SK-N-SH (cell line): ENCODE measurements at regions not wholly inside any gene's neighbourhood (a gene's known extent, or its start where the extent isn't known, plus 50 kb on each side); places are given as distances from the start of the nearest gene placed in this dataset.

Source experiments
- CTCF ChIA-PET: fragments of 300-600, 350-600 bp; formaldehyde crosslinking; extraction: SDS; loops from one replicate; lab custom pipeline; 2021; lab: Yijun Ruan, JAX
- POLR2A ChIA-PET: fragments of 350-600 bp; sonication (Branson Sonifier 250); formaldehyde crosslinking; extraction: SDS; loops from one replicate; lab custom pipeline; 2020; ENCODE audit warnings: antibody characterized with exemption, inconsistent platforms; lab: Yijun Ruan, JAX
- DNase-seq: peaks from one replicate; pipeline ENCODE4 v3.0.0; 2012
- H2AFZ ChIP-seq: fragments of 200-600 bp; sonication (generic); 2 replicates; pipeline ENCODE4 v1.8.1; 2016; ENCODE audit warnings: antibody characterized with exemption, mild to moderate bottlenecking, low read depth
- H3F3A ChIP-seq: fragments of 200-600 bp; sonication (generic); replicated peaks from 2 replicates; pipeline ENCODE3; 2016; ENCODE audit warnings: antibody characterized with exemption, mild to moderate bottlenecking; ENCODE audit not compliant: insufficient read depth
- H3K27ac ChIP-seq, 2 experiments: fragments of 200-500 bp in 1 of 2; fragments of 200-600 bp in 1 of 2; sonication (Bioruptor generic) in 1 of 2; sonication (generic), shearing (Covaris generic) in 1 of 2; 2 replicates each; pipeline versions ENCODE4 v1.5.1 to v1.6.1; 2014 to 2016; ENCODE audit warnings: low read depth in 2 of 2, inconsistent platforms in 1 of 2, low read length in 1 of 2, mild to moderate bottlenecking in 1 of 2, mixed read lengths in 1 of 2
- H3K27me3 ChIP-seq: fragments of 200-600 bp; sonication (generic), shearing (Covaris generic); 2 replicates; pipeline ENCODE4 v1.6.1; 2016; ENCODE audit warnings: mixed run types; ENCODE audit not compliant: insufficient read depth
- H3K36me3 ChIP-seq, 2 experiments: fragments of 200-500 bp in 1 of 2; fragments of 200-600 bp in 1 of 2; sonication (Bioruptor generic) in 1 of 2; sonication (generic) in 1 of 2; replicated peaks in 1 of 2; 2 replicates each; pipeline versions ENCODE3 to v1.5.1; 2014 to 2016; ENCODE audit warnings: low read length in 1 of 2, mild to moderate bottlenecking in 1 of 2; ENCODE audit not compliant: insufficient read depth in 2 of 2, control insufficient read depth in 1 of 2
- H3K4me1 ChIP-seq, 2 experiments: fragments of 200-500 bp in 1 of 2; fragments of 200-600 bp in 1 of 2; sonication (Bioruptor generic) in 1 of 2; sonication (generic), shearing (Covaris generic) in 1 of 2; 2 replicates each; pipeline versions ENCODE4 v1.5.1 to v1.6.1; 2014 to 2016; ENCODE audit warnings: low read depth in 1 of 2, low read length in 1 of 2, mixed run types in 1 of 2; ENCODE audit not compliant: insufficient read depth in 2 of 2, control insufficient read depth in 1 of 2
- H3K4me2 ChIP-seq: fragments of 200-600 bp; sonication (generic), shearing (Covaris generic); 2 replicates; pipeline ENCODE4 v1.6.1; 2017; ENCODE audit warnings: mixed run types
- H3K4me3 ChIP-seq, 2 experiments: fragments of 200-500 bp in 1 of 2; fragments of 200-600 bp in 1 of 2; sonication (Bioruptor generic) in 1 of 2; sonication (generic), shearing (Covaris generic) in 1 of 2; 2 replicates each; pipeline versions ENCODE4 v1.5.1 to v1.8.1; 2014 to 2016; ENCODE audit warnings: low read depth in 2 of 2, inconsistent platforms in 1 of 2, low read length in 1 of 2, mild to moderate bottlenecking in 1 of 2, mixed read lengths in 1 of 2, moderate library complexity in 1 of 2
- H3K79me2 ChIP-seq: fragments of 200-600 bp; sonication (generic); 2 replicates; pipeline ENCODE4 v1.8.1; 2017; ENCODE audit warnings: mild to moderate bottlenecking; ENCODE audit not compliant: insufficient read depth
- H3K9ac ChIP-seq: fragments of 200-600 bp; sonication (generic); 2 replicates; pipeline ENCODE4 v1.6.1; 2017; ENCODE audit warnings: mixed run types
- H3K9me2 ChIP-seq: fragments of 200-600 bp; sonication (generic); 2 replicates; pipeline ENCODE4 v1.6.1; 2017; ENCODE audit warnings: mixed run types
- H3K9me3 ChIP-seq: fragments of 200-600 bp; sonication (generic); 2 replicates; pipeline ENCODE4 v1.6.1; 2017; ENCODE audit warnings: mixed run types, mild to moderate bottlenecking, moderate library complexity
- H4K20me1 ChIP-seq: fragments of 200-600 bp; sonication (generic); 2 replicates; pipeline ENCODE4 v1.6.1; 2017; ENCODE audit warnings: mild to moderate bottlenecking, mixed run types; ENCODE audit not compliant: insufficient read depth
- CHD2 ChIP-seq: fragments of 150-350 bp; IDR thresholded peaks from 2 replicates; pipeline ENCODE4 v1.6.1; 2018; ENCODE audit warnings: low read length; ENCODE audit not compliant: partially characterized antibody
- ELF1 ChIP-seq: IDR thresholded peaks from 2 replicates; pipeline ENCODE4 v1.4.0; 2012
- FOSL2 ChIP-seq: IDR thresholded peaks from 2 replicates; pipeline ENCODE4 v1.4.0; 2012; ENCODE audit warnings: low read depth, mild to moderate bottlenecking, moderate library complexity, borderline replicate concordance
- FOXJ3 ChIP-seq: sonication (generic); formaldehyde crosslinking; IDR thresholded peaks from 2 replicates; pipeline ENCODE4 v1.5.1; 2020; ENCODE audit warnings: mild to moderate bottlenecking, missing genetic modification reagents
- FOXM1 ChIP-seq: IDR thresholded peaks from 2 replicates; pipeline ENCODE4 v1.4.0; 2012; ENCODE audit warnings: low read depth, mild to moderate bottlenecking
- GABPA ChIP-seq: IDR thresholded peaks from 2 replicates; pipeline ENCODE4 v1.4.0; 2012; ENCODE audit warnings: low read depth, mild to moderate bottlenecking
- GATA2 ChIP-seq: sonication (generic); formaldehyde crosslinking; IDR thresholded peaks from 2 replicates; pipeline ENCODE4 v1.5.0; 2020; ENCODE audit warnings: mild to moderate bottlenecking, missing genetic modification reagents
- IRF3 ChIP-seq: fragments of 150-350 bp; IDR thresholded peaks from 2 replicates; pipeline ENCODE4 v1.6.1; 2016; ENCODE audit warnings: mild to moderate bottlenecking, low read depth, low read length
- JUND ChIP-seq: IDR thresholded peaks from 2 replicates; pipeline ENCODE4 v1.4.0; 2012
- MAX ChIP-seq: IDR thresholded peaks from 2 replicates; pipeline ENCODE4 v1.4.0; 2012; ENCODE audit warnings: low read depth
- MEF2A ChIP-seq: IDR thresholded peaks from 2 replicates; pipeline ENCODE4 v1.4.0; 2012; ENCODE audit warnings: low read depth, borderline replicate concordance
- MXI1 ChIP-seq: IDR thresholded peaks from 2 replicates; pipeline ENCODE4 v1.6.1; 2012; ENCODE audit warnings: mild to moderate bottlenecking, low read depth, low read length, improper control_type of control experiment
- NFIC ChIP-seq: IDR thresholded peaks from 2 replicates; pipeline ENCODE4 v1.4.0; 2012; ENCODE audit warnings: borderline replicate concordance
- NRF1 ChIP-seq: IDR thresholded peaks from 2 replicates; pipeline ENCODE4 v1.6.1; 2012; ENCODE audit warnings: low read depth, mild to moderate bottlenecking, low read length
- PBX3 ChIP-seq: IDR thresholded peaks from 2 replicates; pipeline ENCODE4; 2012
- RAD21 ChIP-seq: IDR thresholded peaks from 2 replicates; pipeline ENCODE4 v1.6.1; 2012; ENCODE audit warnings: mild to moderate bottlenecking, low read length
- RCOR1 ChIP-seq: fragments of 150-350 bp; IDR thresholded peaks from 2 replicates; pipeline ENCODE4 v1.6.1; 2017; ENCODE audit warnings: antibody characterized with exemption, low read length
- REST ChIP-seq: IDR thresholded peaks from 2 replicates; pipeline ENCODE4 v1.6.1; 2012; ENCODE audit warnings: mild to moderate bottlenecking, low read depth, low read length, moderate library complexity
- RFX5 ChIP-seq: IDR thresholded peaks from 2 replicates; pipeline ENCODE4 v1.6.1; 2012; ENCODE audit warnings: mild to moderate bottlenecking, improper control_type of control experiment, low read length
- RXRA ChIP-seq: IDR thresholded peaks from 2 replicates; pipeline ENCODE4 v1.4.0; 2012; ENCODE audit warnings: low read depth, mild to moderate bottlenecking, borderline replicate concordance
- SMC3 ChIP-seq: IDR thresholded peaks from 2 replicates; pipeline ENCODE4 v1.6.1; 2012; ENCODE audit warnings: low read depth, low read length, improper control_type of control experiment
- TAF1 ChIP-seq: IDR thresholded peaks from 2 replicates; pipeline ENCODE4 v1.6.1; 2012; ENCODE audit warnings: low read depth, mild to moderate bottlenecking, low read length, moderate library complexity, borderline replicate concordance
- TCF12 ChIP-seq: IDR thresholded peaks from 2 replicates; pipeline ENCODE4 v1.4.0; 2012
- TEAD4 ChIP-seq: IDR thresholded peaks from 2 replicates; pipeline ENCODE4 v1.4.0; 2012; ENCODE audit warnings: mild to moderate bottlenecking, borderline replicate concordance; ENCODE audit not compliant: insufficient read depth
- USF2 ChIP-seq: fragments of 150-350 bp; IDR thresholded peaks from 2 replicates; pipeline ENCODE4 v1.6.1; 2017; ENCODE audit warnings: antibody characterized with exemption, low read length, low read depth, borderline replicate concordance
- YY1 ChIP-seq: IDR thresholded peaks from 2 replicates; pipeline ENCODE4 v1.4.0; 2012; ENCODE audit warnings: low read depth, mild to moderate bottlenecking
- ZBTB33 ChIP-seq: IDR thresholded peaks from 2 replicates; pipeline ENCODE4 v1.4.0; 2012; ENCODE audit warnings: low read depth, borderline replicate concordance
- WGBS: methylation state at CpG from one replicate; pipeline ENCODE4 v1.1.6; 2017; ENCODE audit warnings: low lambda C conversion rate; 5-methylcytosine and 5-hydroxymethylcytosine counted together

- H4K20me1 ChIP-seq, result no peaks in the 10 kb centered on the region
- TF ChIP-seq ELF1 (peak; percentile 50; the same call in 1 of the 2 replicates), RXRA (no peak; the same call in 1 of the 2 replicates), SMC3 (no peak), TAF1 (peak; percentile 58; the same call in 1 of the 2 replicates), FOXM1 (peak; percentile 70; the same call in 1 of the 2 replicates), PBX3 (peak; percentile 84), CHD2 (no peak), FOXJ3 (CRISPR knock-in tag) (no peak), NFIC (peak; percentile 60; the same call in 1 of the 2 replicates), NRF1 (no peak), USF2 (no peak), REST (peak; percentile 47; the same call in 1 of the 2 replicates), RCOR1 (no peak), MXI1 (no peak), GABPA (no peak; the same call in 1 of the 2 replicates), RAD21 (peak; percentile 7; the same call in 1 of the 2 replicates), MAX (0 out of 2 replicates have a peak, but pooled peaks have one; percentile 81), MEF2A (no peak), TEAD4 (peak; percentile 62), JUND (peak; percentile 95), ZBTB33 (0 out of 2 replicates have a peak, but pooled peaks have one; percentile 29), RFX5 (no peak), IRF3 (no peak), GATA2 (CRISPR knock-in tag) (no peak), FOSL2 (peak; percentile 99), TCF12 (peak; percentile 92), YY1 (no peak)
These were observed 339.0 kb downstream of the RFC3 start for GRCh38 chr13:34156841-34157365.

More at GRCh38 chr13:34156841-34157365, 339.0 kb downstream of the RFC3 start:
- H3K4me2 ChIP-seq, result peak overlapping the region; percentile 84
- peak overlapping the region; percentile 18; the same call in 1 of the 2 replicates for H2AFZ ChIP-seq
- H3K9ac ChIP-seq, result peak overlapping the region; percentile 70
- ChIA-PET POLR2A (no interaction called here), CTCF (no interaction called here)
- 12% methylated on average over 12 of the region's 12 CpGs for WGBS
- no peaks in the 10 kb centered on the region for H3K36me3 ChIP-seq
- H3K27ac ChIP-seq, result peak overlapping the region; percentile 86 to 96
- H3K79me2 ChIP-seq, result no peaks in the 10 kb centered on the region
- H3K9me2 ChIP-seq, result no peaks in the 10 kb centered on the region
- no peaks in the 10 kb centered on the region for H3K9me3 ChIP-seq
- no peaks in the 10 kb centered on the region for H3K27me3 ChIP-seq
- H3F3A ChIP-seq, result peaks cover 27% of the 10 kb centered on the region
- H3K4me3 ChIP-seq, result peak overlapping the region; percentile 24 to 54; a peak in 2 of 4 replicates
- DNase-seq, result no peak
- peaks cover 3 to 34% of the 10 kb centered on the region in 2 experiments for H3K4me1 ChIP-seq
